ENCODE measurements at regions not wholly inside any gene's neighbourhood (a gene's known extent, or its start where the extent isn't known, plus 50 kb on each side); places are given as distances from the start of the nearest gene placed in this dataset.

GRCh38 chr1:60153961-60154360 is 80.4 kb upstream of the C1orf87 start:
- Histone ChIP-seq H3K36me3 (no peaks in the 10 kb centered on the region), H3K4me1 (no peaks in the 10 kb centered on the region), H3K9me3 (no peaks in the 10 kb centered on the region), H3K27ac (no peak overlapping the region), H3K27me3 (no peaks in the 10 kb centered on the region), H3K4me3 (no peak overlapping the region)
- DNase-seq, result no peak
- TF ChIP-seq CTCF (IDR thresholded peaks at IDR 0.05), result no peak
- intact Hi-C loops (cut with DNase I), result no loop called here
- no peak for ATAC-seq

- Histone ChIP-seq H3K4me1 (no peaks in the 10 kb centered on the region), H3K27ac (no peak overlapping the region), H3K4me3 (no peak overlapping the region), H3K27me3 (no peaks in the 10 kb centered on the region), H3K36me3 (no peaks in the 10 kb centered on the region), H3K9me3 (no peaks in the 10 kb centered on the region)
- intact Hi-C loops (cut with DNase I), result no loop called here
- DNase-seq (no peak), ATAC-seq (no peak)
- no peak for TF ChIP-seq CTCF (IDR thresholded peaks at IDR 0.05)
These were observed 79.3 kb upstream of the C1orf87 start for GRCh38 chr1:60152891-60153290.

- no peaks in the 10 kb centered on the region for H3K9me3 ChIP-seq
- no peaks in the 10 kb centered on the region for H3K4me1 ChIP-seq
- no peak for ATAC-seq
- H3K27me3 ChIP-seq, result no peaks in the 10 kb centered on the region
- TF ChIP-seq CTCF (IDR thresholded peaks at IDR 0.05), result no peak
- H3K4me3 ChIP-seq, result no peak overlapping the region
- H3K36me3 ChIP-seq, result no peaks in the 10 kb centered on the region
- intact Hi-C loops (cut with DNase I), result no loop called here
- DNase-seq, result no peak
- no peak overlapping the region for H3K27ac ChIP-seq
These were observed 77.7 kb upstream of the C1orf87 start for GRCh38 chr1:60151311-60151710.

- no peak overlapping the region for H3K27ac ChIP-seq
These were observed 75.7 kb upstream of the C1orf87 start for GRCh38 chr1:60149251-60149650.

GRCh38 chr1:60146884-60147283 is 73.3 kb upstream of the C1orf87 start:
- H3K27ac ChIP-seq, result no peak overlapping the region
- ATAC-seq (no peak), DNase-seq (no peak)
- H3K4me1 ChIP-seq, result no peaks in the 10 kb centered on the region
- no peaks in the 10 kb centered on the region for H3K36me3 ChIP-seq
- H3K4me3 ChIP-seq, result no peak overlapping the region
- no peak for TF ChIP-seq CTCF (IDR thresholded peaks at IDR 0.05)
- H3K27me3 ChIP-seq, result no peaks in the 10 kb centered on the region
- no peaks in the 10 kb centered on the region for H3K9me3 ChIP-seq
- intact Hi-C loops (cut with DNase I), result no loop called here

More at GRCh38 chr1:60149251-60149650, 75.7 kb upstream of the C1orf87 start:
- TF ChIP-seq CTCF (IDR thresholded peaks at IDR 0.05), result no peak
- ATAC-seq, result no peak
- intact Hi-C loops (cut with DNase I), result no loop called here
- Histone ChIP-seq H3K27me3 (no peaks in the 10 kb centered on the region), H3K9me3 (no peaks in the 10 kb centered on the region), H3K4me3 (no peak overlapping the region), H3K36me3 (no peaks in the 10 kb centered on the region), H3K4me1 (no peaks in the 10 kb centered on the region)
- DNase-seq, result peak; percentile 57

GRCh38 chr1:60145771-60146170 is 72.2 kb upstream of the C1orf87 start:
- no peaks in the 10 kb centered on the region for H3K4me1 ChIP-seq
- TF ChIP-seq CTCF (IDR thresholded peaks at IDR 0.05), result no peak
- H3K27me3 ChIP-seq, result no peaks in the 10 kb centered on the region
- DNase-seq (no peak), ATAC-seq (no peak)
- no peak overlapping the region for H3K4me3 ChIP-seq
- no peaks in the 10 kb centered on the region for H3K9me3 ChIP-seq
- H3K36me3 ChIP-seq, result no peaks in the 10 kb centered on the region
- intact Hi-C loops (cut with DNase I), result no loop called here
- H3K27ac ChIP-seq, result no peak overlapping the region
